NCI-H1694 (cell line): ENCODE measurements at regions not wholly inside any gene's neighbourhood (a gene's known extent, or its start where the extent isn't known, plus 50 kb on each side); places are given as distances from the start of the nearest gene placed in this dataset.

ENCODE experiments used
- DNase-seq: peaks from one replicate; lab custom pipeline; 2025; lab: John Stamatoyannopoulos, UW

GRCh38 chr7:46572691-46573090 lies 651.6 kb upstream of the IGFBP3 start:
- no peak for DNase-seq

GRCh38 chr7:46571996-46572395 lies 650.9 kb upstream of the IGFBP3 start:
- no peak for DNase-seq

GRCh38 chr7:46569133-46569465 lies 648.0 kb upstream of the IGFBP3 start:
- no peak for DNase-seq

DNA sequence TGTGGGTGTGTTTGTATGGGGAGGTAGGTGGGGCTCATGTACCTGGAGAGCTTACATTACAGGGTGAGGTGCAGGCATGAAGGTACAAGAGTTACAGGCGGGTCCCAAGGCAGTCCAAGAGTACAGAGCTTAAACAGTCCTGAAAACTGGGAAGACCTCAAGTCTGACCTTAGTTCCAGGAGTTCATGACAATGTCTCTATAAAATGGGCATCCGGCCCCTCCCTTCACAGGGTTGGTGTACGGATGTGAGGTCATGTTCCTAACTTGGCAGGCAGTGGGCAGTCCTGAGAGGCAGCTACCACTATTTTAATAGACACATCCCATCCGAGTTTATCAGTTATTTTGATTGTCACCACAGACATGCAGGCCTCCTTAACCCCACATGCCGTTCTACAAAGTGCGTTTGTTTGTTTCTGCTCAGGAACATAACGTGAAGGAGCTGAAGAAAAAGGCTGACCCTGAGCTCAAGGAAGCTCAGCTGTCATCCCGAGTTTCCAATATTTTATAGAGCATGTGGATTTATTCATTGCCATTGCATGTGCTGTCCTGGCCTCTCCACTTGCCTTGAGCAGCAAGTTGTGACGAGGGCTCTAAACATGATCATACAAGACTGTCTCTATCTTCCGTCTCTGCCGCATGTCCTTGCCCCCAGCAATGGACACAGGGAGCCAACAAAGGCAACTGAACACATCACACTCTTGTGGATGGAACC lies 647.5 kb upstream of the IGFBP3 start:
- DNase-seq: no peak

GRCh38 chr7:46567858-46568257 lies 646.8 kb upstream of the IGFBP3 start:
- no peak for DNase-seq

DNA sequence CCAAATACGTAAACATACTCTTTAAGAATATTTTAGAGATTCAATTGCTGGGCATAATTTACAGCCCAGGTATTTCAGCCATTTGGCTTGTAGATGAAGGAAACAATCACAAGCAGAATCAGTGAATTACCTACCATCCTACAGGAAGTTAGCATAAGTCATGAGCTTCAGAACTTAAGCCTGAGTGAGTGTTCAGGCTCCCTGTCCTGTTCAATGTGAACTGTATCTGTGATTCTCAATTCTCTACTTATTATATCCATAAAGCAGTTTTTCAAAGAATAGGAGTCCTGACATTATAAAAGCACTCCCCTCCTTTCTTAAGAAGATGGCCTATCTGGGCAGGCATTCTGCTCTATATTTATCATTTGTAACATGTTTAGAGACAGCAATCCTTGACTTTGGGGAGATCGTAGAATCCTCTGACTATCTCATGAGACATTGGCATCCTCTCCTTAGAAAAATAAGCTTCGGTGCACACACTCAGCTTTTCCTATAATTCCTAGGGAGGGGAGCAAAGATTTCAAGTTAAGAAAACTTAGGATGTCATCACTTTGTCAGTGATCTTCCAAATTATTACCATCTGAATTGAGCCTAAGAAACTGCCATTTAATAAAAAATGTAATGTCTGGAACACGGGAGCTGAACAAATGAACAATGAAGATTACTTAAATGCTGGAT lies 645.2 kb upstream of the IGFBP3 start:
- DNase-seq: no peak

- no peak for DNase-seq
Measured at GRCh38 chr7:46565253-46566096, 644.4 kb upstream of the IGFBP3 start.

- no peak for DNase-seq
Measured at GRCh38 chr7:46559194-46559832, 638.2 kb upstream of the IGFBP3 start.

DNA sequence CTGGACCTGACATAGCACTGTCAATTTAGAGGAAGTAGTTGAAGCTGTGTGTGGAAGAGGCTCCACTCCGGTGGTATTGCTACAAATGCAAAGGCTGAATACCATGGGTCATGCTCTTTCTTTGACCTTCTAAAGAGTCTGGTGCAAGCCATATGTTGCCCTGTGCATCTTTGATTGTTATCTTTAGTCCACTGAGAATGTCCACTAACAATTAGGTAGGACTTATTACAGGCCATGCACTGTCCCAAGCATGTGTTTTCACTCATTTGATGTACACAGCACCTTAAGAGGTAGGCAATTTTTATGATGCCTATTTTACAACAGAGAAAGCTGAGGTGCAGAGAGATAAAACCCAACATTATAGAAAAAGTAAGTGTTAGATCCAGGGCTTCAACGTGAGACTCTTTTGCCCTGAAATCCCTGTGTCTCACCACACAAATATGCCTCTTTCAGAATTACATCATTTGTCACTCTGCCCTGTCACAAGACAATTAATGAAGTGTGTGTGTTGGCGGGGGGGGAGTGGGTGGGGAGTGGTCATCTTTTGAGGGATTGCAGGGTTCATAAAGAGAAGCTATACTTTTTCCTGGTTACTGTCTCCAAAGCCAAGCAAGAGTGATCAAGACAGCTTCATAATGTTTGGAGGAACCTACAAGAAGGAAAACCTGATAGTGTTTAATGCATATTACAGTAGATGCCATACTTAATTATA lies 637.6 kb upstream of the IGFBP3 start:
- no peak for DNase-seq

GRCh38 chr7:46557781-46558180 lies 636.7 kb upstream of the IGFBP3 start:
- no peak for DNase-seq

- DNase-seq: no peak
Measured at GRCh38 chr7:46557295-46557711, 636.2 kb upstream of the IGFBP3 start.

- DNase-seq: no peak
Measured at GRCh38 chr7:46554688-46555422, 633.8 kb upstream of the IGFBP3 start.

DNA sequence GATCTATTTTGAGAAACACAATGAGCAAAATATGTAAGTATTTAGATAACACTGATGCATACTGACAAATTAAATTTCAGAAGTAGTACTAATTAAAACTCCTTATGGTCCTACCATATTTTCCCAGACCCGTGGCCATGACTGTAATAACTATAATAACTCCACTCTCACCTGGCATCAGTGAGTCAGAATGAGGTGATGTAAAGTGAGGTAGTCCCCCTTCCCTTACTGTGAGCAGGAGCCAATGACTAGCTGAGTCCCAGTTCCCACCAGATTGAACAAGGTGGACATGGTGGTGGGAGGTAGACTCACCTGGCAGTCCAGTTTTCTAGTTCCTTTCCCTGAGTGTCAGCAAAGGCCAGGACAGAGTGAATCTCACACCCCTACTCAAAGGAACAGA lies 630.5 kb upstream of the IGFBP3 start:
- no peak for DNase-seq

DNA sequence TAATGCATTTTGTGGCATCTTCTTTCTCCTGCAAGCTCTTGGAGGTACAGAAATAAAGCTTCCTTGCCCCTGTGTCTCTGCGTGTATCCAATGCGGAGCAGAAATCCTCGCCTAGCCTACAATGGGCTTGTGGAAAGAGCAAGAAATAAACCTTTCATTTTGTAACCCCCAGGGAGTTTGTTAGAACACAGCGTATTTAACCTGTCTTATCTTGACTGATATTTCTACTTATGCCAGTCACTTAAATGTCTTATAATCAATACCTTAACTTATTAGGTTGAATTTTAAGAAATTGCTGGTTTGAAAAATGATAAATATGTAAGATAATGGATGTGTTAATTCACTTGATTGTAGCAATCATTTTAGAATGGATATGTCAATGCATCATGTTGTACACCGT lies 629.8 kb upstream of the IGFBP3 start:
- DNase-seq: no peak

GRCh38 chr7:46549892-46550639 lies 629.0 kb upstream of the IGFBP3 start:
- DNase-seq: no peak

DNA sequence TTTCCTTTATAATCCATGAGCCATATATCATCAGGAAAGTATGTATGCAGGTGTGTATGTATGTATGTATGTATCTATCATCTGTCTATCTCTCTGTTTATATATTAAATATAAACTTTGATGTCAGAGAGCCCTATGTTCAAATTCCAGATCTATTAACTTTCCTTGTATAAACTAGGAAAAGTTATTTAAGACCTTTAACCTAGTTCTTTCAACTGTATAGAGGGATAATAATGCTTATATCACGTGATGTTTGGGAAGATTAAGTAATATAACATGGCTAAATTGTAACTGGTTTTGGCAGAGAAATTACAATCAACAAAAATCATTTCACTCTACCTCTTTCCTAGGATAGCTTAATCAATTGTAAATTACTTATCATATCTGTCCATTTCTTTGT lies 628.3 kb upstream of the IGFBP3 start:
- DNase-seq: no peak

DNA sequence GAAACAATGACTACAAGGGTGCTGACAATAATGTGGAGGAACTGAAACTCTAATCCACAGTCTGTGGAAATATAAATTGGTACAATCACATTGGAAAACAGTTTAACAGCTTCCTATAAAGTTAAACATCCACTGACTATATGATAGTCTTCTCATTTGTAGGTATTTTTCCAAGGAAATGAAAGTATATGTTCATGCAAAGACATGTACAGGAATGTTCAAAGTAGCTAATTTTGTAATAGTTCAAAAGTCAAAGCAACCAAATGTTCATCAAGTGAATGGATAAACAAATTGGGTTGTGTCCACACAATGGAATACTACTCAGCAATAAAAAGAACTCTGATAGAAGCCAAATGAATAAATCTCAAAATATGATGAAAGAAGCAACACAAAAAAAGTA lies 626.0 kb upstream of the IGFBP3 start:
- DNase-seq: no peak

DNA sequence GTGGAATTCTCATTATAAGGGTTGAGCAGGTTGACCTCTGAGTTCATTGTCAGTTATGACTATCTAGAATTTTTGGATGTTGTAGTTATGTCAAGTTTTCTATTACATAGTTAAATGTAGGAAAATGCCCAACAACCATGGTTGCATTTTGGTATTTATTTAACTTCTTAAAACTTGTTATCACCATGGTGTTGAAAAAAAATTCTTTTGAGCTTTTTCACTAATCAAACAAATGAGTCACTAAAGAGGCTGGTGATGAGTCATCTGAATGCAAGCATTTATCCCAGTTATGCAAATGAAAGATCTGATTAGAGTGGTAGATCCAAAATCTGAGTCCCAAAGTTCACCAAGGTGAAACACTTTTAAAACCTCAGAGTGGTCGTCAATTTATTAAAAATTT lies 624.7 kb upstream of the IGFBP3 start:
- DNase-seq: no peak

GRCh38 chr7:46544396-46545008 lies 623.4 kb upstream of the IGFBP3 start:
- DNase-seq: no peak

GRCh38 chr7:46542076-46542475 lies 621.0 kb upstream of the IGFBP3 start:
- no peak for DNase-seq
